Naive B cell (primary cell): ENCODE measurements at regions not wholly inside any gene's neighbourhood (a gene's known extent, or its start where the extent isn't known, plus 50 kb on each side); places are given as distances from the start of the nearest gene placed in this dataset.
"Not testable (repeated sequence)": the region's sequence is repeated elsewhere in the genome, so short reads cannot be mapped to it uniquely, and the experiment has no call there.

Experiments
- ATAC-seq, 2 donors: fragments of 150-1000 bp; cut with Tn5 transposase; 2 replicates each; pipeline ENCODE4 v1.10.0; 2021; ENCODE audit warnings: low read depth in 2 of 2, mild to moderate bottlenecking in 2 of 2, moderate library complexity in 2 of 2
- DNase-seq: peaks from one replicate; pipeline ENCODE4 v3.0.0; 2022
- H3K27ac Mint-ChIP-seq, 6 donors: one replicate each; pipeline ENCODE4 v1.8.0; 2020 to 2022; ENCODE audit warnings: mild to moderate bottlenecking in 6 of 6, mixed read lengths in 6 of 6, moderate library complexity in 5 of 6, inconsistent platforms in 2 of 6
- H3K27me3 Mint-ChIP-seq, 3 donors: one replicate each; pipeline ENCODE4 v1.8.0; 2021 to 2022; ENCODE audit warnings: mixed read lengths in 3 of 3, mild to moderate bottlenecking in 1 of 3
- H3K36me3 Mint-ChIP-seq, 2 donors: one replicate each; pipeline ENCODE4 v1.8.0; 2020 to 2022; ENCODE audit warnings: mixed read lengths in 2 of 2, inconsistent platforms in 1 of 2, mild to moderate bottlenecking in 1 of 2
- H3K4me1 Mint-ChIP-seq, 3 donors: one replicate each; pipeline ENCODE4 v1.8.0; 2020 to 2022; ENCODE audit warnings: mixed read lengths in 3 of 3, inconsistent platforms in 1 of 3, mild to moderate bottlenecking in 1 of 3, moderate library complexity in 1 of 3
- H3K4me3 Mint-ChIP-seq, 8 donors: one replicate each; pipeline ENCODE4 v1.8.0; 2020 to 2022; ENCODE audit warnings: mild to moderate bottlenecking in 8 of 8, mixed read lengths in 8 of 8, moderate library complexity in 8 of 8, inconsistent platforms in 2 of 8
- H3K9me3 Mint-ChIP-seq, 7 donors: one replicate each; pipeline ENCODE4 v1.8.0; 2020 to 2022; ENCODE audit warnings: mixed read lengths in 7 of 7, mild to moderate bottlenecking in 5 of 7, inconsistent platforms in 2 of 7, moderate library complexity in 1 of 7

GRCh38 chr5:163309914-163310313 is 127.5 kb upstream of the CCNG1 start:
- no peaks in the 10 kb centered on the region for H3K27me3 Mint-ChIP-seq

GRCh38 chr5:163310997-163311396 is 126.4 kb upstream of the CCNG1 start:
- Mint-ChIP-seq H3K9me3 (peaks cover 4 to 32% (median 14%) of the 10 kb centered on the region in 7 donors), H3K27ac (no peak overlapping the region), H3K4me3 (no peak overlapping the region), H3K36me3 (peaks cover 4 to 8% of the 10 kb centered on the region in 2 donors), H3K4me1 (no peaks in the 10 kb centered on the region), H3K27me3 (no peaks in the 10 kb centered on the region)
- no peak for ATAC-seq
- DNase-seq = no peak

More at GRCh38 chr5:163309914-163310313, 127.5 kb upstream of the CCNG1 start:
- Mint-ChIP-seq H3K4me3 (no peak overlapping the region), H3K9me3 (peaks cover 4 to 30% (median 14%) of the 10 kb centered on the region in 7 donors), H3K27ac (no peak overlapping the region), H3K4me1 (no peaks in the 10 kb centered on the region), H3K36me3 (peaks cover 4 to 8% of the 10 kb centered on the region in 2 donors)
- DNase-seq = no peak
- no peak for ATAC-seq

- no peaks in the 10 kb centered on the region for H3K4me1 Mint-ChIP-seq
- no peak for ATAC-seq
- no peak for DNase-seq
- peaks cover 4 to 32% (median 14%) of the 10 kb centered on the region in 7 donors for H3K9me3 Mint-ChIP-seq
- H3K36me3 Mint-ChIP-seq = peaks cover 4 to 8% of the 10 kb centered on the region in 2 donors
- no peak overlapping the region for H3K4me3 Mint-ChIP-seq
- no peak overlapping the region for H3K27ac Mint-ChIP-seq
- no peaks in the 10 kb centered on the region for H3K27me3 Mint-ChIP-seq
These were observed 124.8 kb upstream of the CCNG1 start for GRCh38 chr5:163312598-163312997.

- not testable (repeated sequence) for ATAC-seq, H3K27ac Mint-ChIP-seq, H3K4me3 Mint-ChIP-seq, H3K27me3 Mint-ChIP-seq, H3K4me1 Mint-ChIP-seq, H3K36me3 Mint-ChIP-seq, DNase-seq
- H3K9me3 Mint-ChIP-seq = peaks cover 4 to 32% (median 14%) of the 10 kb centered on the region in 7 donors
These were observed 124.3 kb upstream of the CCNG1 start for GRCh38 chr5:163313049-163313448.

GRCh38 chr5:163316374-163316773 is 121.0 kb upstream of the CCNG1 start:
- H3K27ac Mint-ChIP-seq, H3K4me3 Mint-ChIP-seq, H3K4me1 Mint-ChIP-seq, DNase-seq, H3K36me3 Mint-ChIP-seq, H3K27me3 Mint-ChIP-seq, ATAC-seq: not testable (repeated sequence)
- H3K9me3 Mint-ChIP-seq = peaks cover 4 to 32% (median 14%) of the 10 kb centered on the region in 7 donors

- H3K36me3 Mint-ChIP-seq = peaks cover 0 to under 1% of the 10 kb centered on the region in 2 donors
- peaks cover 0 to 10% (median 2%) of the 10 kb centered on the region in 7 donors for H3K9me3 Mint-ChIP-seq
- H3K4me3 Mint-ChIP-seq = no peak overlapping the region
- H3K27ac Mint-ChIP-seq = no peak overlapping the region
- no peak for DNase-seq
- ATAC-seq = no peak
- H3K4me1 Mint-ChIP-seq = no peaks in the 10 kb centered on the region
- H3K27me3 Mint-ChIP-seq = peaks cover 0 to 6% (median 0%) of the 10 kb centered on the region in 3 donors
These were observed 118.7 kb upstream of the CCNG1 start for GRCh38 chr5:163318707-163319106.

GRCh38 chr5:163321511-163321910 is 115.9 kb upstream of the CCNG1 start:
- DNase-seq = no peak
- H3K27ac Mint-ChIP-seq = no peak overlapping the region
- ATAC-seq = no peak
- peaks cover 6 to 7% (median 7%) of the 10 kb centered on the region in 3 donors for H3K27me3 Mint-ChIP-seq
- no peak overlapping the region for H3K4me3 Mint-ChIP-seq
- no peaks in the 10 kb centered on the region for H3K4me1 Mint-ChIP-seq
- H3K36me3 Mint-ChIP-seq = no peaks in the 10 kb centered on the region
- H3K9me3 Mint-ChIP-seq = peaks cover 0 to 2% (median 0%) of the 10 kb centered on the region in 7 donors

GRCh38 chr5:163330723-163331668 is 106.4 kb upstream of the CCNG1 start:
- no peak for DNase-seq
- H3K4me3 Mint-ChIP-seq = no peak overlapping the region

GRCh38 chr5:163336074-163336473 is 101.3 kb upstream of the CCNG1 start:
- not testable (repeated sequence) for H3K9me3 Mint-ChIP-seq, ATAC-seq, H3K27me3 Mint-ChIP-seq, DNase-seq, H3K27ac Mint-ChIP-seq, H3K4me1 Mint-ChIP-seq, H3K4me3 Mint-ChIP-seq
- H3K36me3 Mint-ChIP-seq = peaks cover 0 to 12% of the 10 kb centered on the region in 2 donors

More at GRCh38 chr5:163330723-163331668, 106.4 kb upstream of the CCNG1 start:
- no peak for ATAC-seq
- no peaks in the 10 kb centered on the region for H3K4me1 Mint-ChIP-seq
- H3K27ac Mint-ChIP-seq = no peak overlapping the region
- peaks cover 10 to 26% (median 15%) of the 10 kb centered on the region in 3 donors for H3K27me3 Mint-ChIP-seq
- peaks cover 0 to 12% of the 10 kb centered on the region in 2 donors for H3K36me3 Mint-ChIP-seq
- H3K9me3 Mint-ChIP-seq = peaks cover 0 to 9% (median 4%) of the 10 kb centered on the region in 7 donors

- peaks cover 5 to 16% (median 6%) of the 10 kb centered on the region in 3 donors for H3K27me3 Mint-ChIP-seq
- peaks cover 0 to 9% (median 2%) of the 10 kb centered on the region in 7 donors for H3K9me3 Mint-ChIP-seq
- no peak overlapping the region for H3K4me3 Mint-ChIP-seq
- H3K4me1 Mint-ChIP-seq = no peaks in the 10 kb centered on the region
- H3K27ac Mint-ChIP-seq = no peak overlapping the region
- DNase-seq (no peak), ATAC-seq (no peak)
- H3K36me3 Mint-ChIP-seq = peaks cover 0 to 12% of the 10 kb centered on the region in 2 donors
These were observed 98.2 kb upstream of the CCNG1 start for GRCh38 chr5:163339148-163339547.

- H3K27ac Mint-ChIP-seq, H3K4me3 Mint-ChIP-seq, H3K9me3 Mint-ChIP-seq, H3K4me1 Mint-ChIP-seq, H3K36me3 Mint-ChIP-seq, ATAC-seq, DNase-seq: not testable (repeated sequence)
- peaks cover 6 to 25% (median 7%) of the 10 kb centered on the region in 3 donors for H3K27me3 Mint-ChIP-seq
These were observed 97.0 kb upstream of the CCNG1 start for GRCh38 chr5:163340378-163340777.

GRCh38 chr5:163342306-163342705 is 95.1 kb upstream of the CCNG1 start:
- Mint-ChIP-seq H3K4me1 (no peaks in the 10 kb centered on the region), H3K27ac (no peak overlapping the region), H3K4me3 (no peak overlapping the region), H3K36me3 (no peaks in the 10 kb centered on the region), H3K27me3 (peaks cover 6 to 33% (median 9%) of the 10 kb centered on the region in 3 donors), H3K9me3 (no peaks in the 10 kb centered on the region)
- ATAC-seq (no peak), DNase-seq (no peak)

- no peak overlapping the region for H3K4me3 Mint-ChIP-seq
- no peaks in the 10 kb centered on the region for H3K4me1 Mint-ChIP-seq
- no peak for ATAC-seq
- H3K27me3 Mint-ChIP-seq = peaks cover 9 to 46% (median 11%) of the 10 kb centered on the region in 3 donors
- no peak overlapping the region for H3K27ac Mint-ChIP-seq
- H3K9me3 Mint-ChIP-seq = no peaks in the 10 kb centered on the region
- DNase-seq = no peak
- no peaks in the 10 kb centered on the region for H3K36me3 Mint-ChIP-seq
These were observed 92.2 kb upstream of the CCNG1 start for GRCh38 chr5:163345216-163345615.

- H3K4me1 Mint-ChIP-seq = no peaks in the 10 kb centered on the region
- H3K27ac Mint-ChIP-seq = no peak overlapping the region
- peaks cover 5 to 42% (median 16%) of the 10 kb centered on the region in 3 donors for H3K27me3 Mint-ChIP-seq
- no peak overlapping the region for H3K4me3 Mint-ChIP-seq
- DNase-seq = peak; percentile 21
- H3K36me3 Mint-ChIP-seq = no peaks in the 10 kb centered on the region
- H3K9me3 Mint-ChIP-seq = no peaks in the 10 kb centered on the region
- no peak for ATAC-seq
These were observed 89.7 kb upstream of the CCNG1 start for GRCh38 chr5:163347671-163348070.
